ENCODE measurements at regions not wholly inside any gene's neighbourhood (a gene's known extent, or its start where the extent isn't known, plus 50 kb on each side); places are given as distances from the start of the nearest gene placed in this dataset.

DNA sequence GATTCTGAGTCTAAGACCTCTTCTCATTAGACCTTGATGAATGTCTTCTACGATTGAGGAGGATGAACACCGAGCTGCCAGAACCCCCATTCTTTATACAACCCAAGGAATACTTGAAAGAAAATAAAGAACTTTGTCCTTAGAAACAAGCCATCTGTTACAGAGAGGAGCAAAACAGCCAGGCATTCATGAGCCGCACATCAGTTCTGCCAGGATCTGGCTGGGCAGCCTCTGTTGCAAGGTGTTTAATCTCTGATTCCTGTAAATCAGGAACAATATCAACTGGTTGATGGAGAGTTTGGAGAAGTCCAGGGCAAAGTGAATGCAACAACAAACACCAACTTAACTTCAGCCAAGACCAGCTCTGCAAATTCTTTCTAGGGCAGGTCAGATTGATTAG, 165.5 kb upstream of the DMAC1 start:
- TF ChIP-seq POLR2AphosphoS5 (IDR thresholded peaks at IDR 0.05; ENCODE audit: insufficient read depth, low read depth, low read length) (no peak), CTCF (IDR thresholded peaks at IDR 0.05; ENCODE audit: extremely low read depth in 1 of 2, insufficient read depth in 1 of 2, low read depth in 1 of 2, low read length in 2 of 2) (no peak), POLR2A (IDR thresholded peaks at IDR 0.05; ENCODE audit: low read depth, low read length) (no peak), EZH2 (IDR thresholded peaks at IDR 0.05; ENCODE audit: borderline replicate concordance, low read depth, low read length, severe bottlenecking) (no peak), FOS (IDR thresholded peaks at IDR 0.05; ENCODE audit: borderline replicate concordance, insufficient read depth, low read length) (no peak), JUN (IDR thresholded peaks at IDR 0.05; ENCODE audit: borderline replicate concordance, insufficient read depth, insufficient read length, low read depth) (no peak)
- TF ChIP-seq, protein P1, sequence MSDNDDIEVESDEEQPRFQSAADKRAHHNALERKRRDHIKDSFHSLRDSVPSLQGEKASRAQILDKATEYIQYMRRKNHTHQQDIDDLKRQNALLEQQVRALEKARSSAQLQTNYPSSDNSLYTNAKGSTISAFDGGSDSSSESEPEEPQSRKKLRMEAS (IDR thresholded peaks at IDR 0.05; ENCODE audit: insufficient read depth, insufficient read length), result no peak

Measured in endothelial cell of umbilical vein (primary cell).